Subcutaneous abdominal adipose tissue (tissue), 5 donors: ENCODE measurements at regions not wholly inside any gene's neighbourhood (a gene's known extent, or its start where the extent isn't known, plus 50 kb on each side); places are given as distances from the start of the nearest gene placed in this dataset.
"Not testable (repeated sequence)": the region's sequence is repeated elsewhere in the genome, so short reads cannot be mapped to it uniquely, and the experiment has no call there.

Experiments
- H3K27ac ChIP-seq: one replicate; pipeline ENCODE4 v1.7.0; 2013; ENCODE audit warnings: low read depth, mild to moderate bottlenecking, inconsistent platforms, low read length, moderate library complexity
- H3K27me3 ChIP-seq, 5 donors: one replicate each; pipeline ENCODE4 v1.7.0; 2013; ENCODE audit warnings: low read length in 5 of 5, inconsistent platforms in 1 of 5; ENCODE audit not compliant: control insufficient read depth in 5 of 5, insufficient read depth in 4 of 5
- H3K36me3 ChIP-seq, 5 donors: one replicate each; pipeline ENCODE4 v1.7.0; 2013; ENCODE audit warnings: low read length in 5 of 5; ENCODE audit not compliant: control insufficient read depth in 5 of 5, insufficient read depth in 5 of 5
- H3K4me1 ChIP-seq, 5 donors: one replicate each; pipeline ENCODE4 v1.7.0; 2013; ENCODE audit warnings: low read length in 5 of 5, mild to moderate bottlenecking in 3 of 5, moderate library complexity in 1 of 5; ENCODE audit not compliant: control insufficient read depth in 5 of 5, insufficient read depth in 5 of 5
- H3K4me3 ChIP-seq, 5 donors: one replicate each; pipeline ENCODE4 v1.7.0; 2013; ENCODE audit warnings: low read length in 5 of 5, low read depth in 1 of 5
- H3K9ac ChIP-seq, 5 donors: one replicate each; pipeline ENCODE4 v1.7.0; 2013; ENCODE audit warnings: low read length in 5 of 5, mild to moderate bottlenecking in 4 of 5, moderate library complexity in 3 of 5
- H3K9me3 ChIP-seq, 5 donors: one replicate each; pipeline ENCODE4 v1.7.0; 2013; ENCODE audit warnings: low read length in 5 of 5; ENCODE audit not compliant: control insufficient read depth in 5 of 5
- donor health status: healthy.
- donor health status: healthy.
- donor health status: healthy.
- donor health status: healthy.
- donor health status: healthy.

DNA sequence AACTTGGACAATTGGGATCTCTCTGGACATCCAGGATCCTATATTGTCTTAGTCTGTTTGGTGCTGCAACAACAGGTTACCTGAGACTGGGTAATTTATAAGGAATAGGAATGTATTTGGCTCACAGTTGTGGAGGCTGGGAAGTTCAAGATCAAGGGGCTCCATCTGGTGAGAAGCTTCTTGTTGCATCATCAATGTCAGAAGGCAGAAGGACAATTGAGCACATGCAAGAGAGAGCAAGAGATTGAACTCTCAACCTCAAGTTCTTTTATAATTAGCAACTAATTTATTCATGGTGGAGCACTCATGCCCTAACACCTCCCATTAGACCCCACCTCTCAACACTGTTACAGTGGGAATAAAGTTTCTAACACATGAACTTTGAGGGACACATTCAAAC, 124.7 kb upstream of the ETV3 start:
- Histone ChIP-seq H3K9ac (no peak overlapping the region), H3K27me3 (peaks cover 0 to 4% (median 0%) of the 10 kb centered on the region in 5 donors), H3K4me1 (no peaks in the 10 kb centered on the region), H3K9me3 (peaks cover 0 to 3% (median 0%) of the 10 kb centered on the region in 5 donors), H3K27ac (no peak overlapping the region), H3K36me3 (no peaks in the 10 kb centered on the region), H3K4me3 (no peak overlapping the region)

DNA sequence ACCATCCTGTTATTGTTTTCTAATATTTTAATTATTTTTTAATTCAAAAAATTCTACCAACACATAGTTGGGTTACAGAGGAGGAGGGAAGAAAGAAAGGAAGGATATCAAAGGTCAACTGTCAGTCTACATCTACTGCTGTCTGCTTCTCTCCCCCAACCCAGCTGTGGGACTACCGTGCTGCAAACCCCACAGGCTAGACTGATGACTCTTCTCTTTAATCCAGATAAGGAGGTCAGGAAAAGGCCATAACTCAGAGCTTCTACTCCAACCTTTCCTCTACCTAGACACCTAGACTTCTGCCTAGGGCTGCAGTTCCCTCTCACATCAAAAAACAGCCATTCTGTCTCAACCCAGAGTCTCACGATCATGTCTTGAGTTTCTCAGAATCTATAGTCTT, 124.2 kb upstream of the ETV3 start:
- H3K4me3 ChIP-seq = no peak overlapping the region
- no peaks in the 10 kb centered on the region for H3K36me3 ChIP-seq
- no peaks in the 10 kb centered on the region for H3K4me1 ChIP-seq
- H3K27ac ChIP-seq = no peak overlapping the region
- no peaks in the 10 kb centered on the region for H3K27me3 ChIP-seq
- H3K9ac ChIP-seq = no peak overlapping the region
- H3K9me3 ChIP-seq = peaks cover 0 to 3% (median 0%) of the 10 kb centered on the region in 5 donors

DNA sequence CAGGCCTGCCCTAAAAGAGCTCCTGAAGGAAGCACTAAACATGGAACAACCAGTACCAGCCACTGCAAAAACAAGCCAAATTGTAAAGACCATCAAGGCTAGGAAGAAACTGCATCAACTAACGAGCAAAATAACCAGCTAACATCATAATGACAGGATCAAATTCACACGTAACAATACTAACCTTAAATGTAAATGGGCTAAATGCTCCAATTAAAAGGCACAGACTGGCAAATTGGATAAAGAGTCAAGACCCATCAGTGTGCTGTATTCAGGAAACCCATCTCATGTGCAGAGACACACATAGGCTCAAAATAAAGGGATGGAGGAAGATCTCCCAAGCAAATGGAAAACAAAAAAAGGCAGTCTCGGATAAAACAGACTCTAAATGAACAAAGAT, 117.7 kb upstream of the ETV3 start:
- H3K27me3 ChIP-seq, H3K36me3 ChIP-seq, H3K9ac ChIP-seq, H3K27ac ChIP-seq, H3K4me1 ChIP-seq, H3K9me3 ChIP-seq, H3K4me3 ChIP-seq: not testable (repeated sequence)

DNA sequence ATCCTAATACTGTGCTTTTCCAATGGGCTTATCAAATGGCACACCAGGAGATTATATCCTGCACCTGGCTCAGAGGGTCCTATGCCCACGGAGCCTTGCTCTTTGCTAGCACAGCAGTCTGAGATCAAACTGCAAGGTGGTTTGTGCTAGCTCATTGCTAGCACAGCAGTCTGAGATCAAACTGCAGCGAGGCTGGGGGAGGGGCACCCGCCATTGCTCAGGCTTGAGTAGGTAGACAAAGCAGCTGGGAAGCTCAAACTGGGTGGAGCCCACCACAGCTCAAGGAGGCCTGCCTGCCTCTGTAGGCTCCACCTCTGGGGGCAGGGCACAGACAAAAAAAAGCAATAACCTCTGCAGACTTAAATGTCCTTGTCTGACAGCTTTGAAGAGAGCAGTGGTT, 116.0 kb upstream of the ETV3 start:
- H3K9ac ChIP-seq, H3K4me3 ChIP-seq, H3K27ac ChIP-seq, H3K36me3 ChIP-seq, H3K9me3 ChIP-seq, H3K4me1 ChIP-seq, H3K27me3 ChIP-seq: not testable (repeated sequence)

DNA sequence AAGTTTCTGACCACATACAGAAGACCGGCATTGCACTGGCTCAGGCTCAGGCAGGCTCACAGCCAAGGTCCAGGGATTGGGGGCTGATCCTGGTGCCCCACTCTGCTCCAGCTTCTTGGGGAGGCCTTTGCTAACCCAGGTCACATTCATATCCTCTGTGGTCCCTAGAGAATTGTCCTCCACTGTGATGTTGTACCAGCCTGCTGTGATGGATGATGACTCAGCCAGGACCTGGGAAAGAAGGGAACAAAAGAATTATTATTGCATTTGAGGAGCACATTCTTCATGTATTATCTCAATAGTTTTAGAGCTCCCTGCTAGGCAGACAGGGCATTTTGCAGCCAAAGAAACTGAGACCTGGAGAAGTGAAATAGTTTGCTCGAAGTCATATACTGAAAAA, 114.3 kb upstream of the ETV3 start:
- no peak overlapping the region for H3K9ac ChIP-seq
- no peaks in the 10 kb centered on the region for H3K4me1 ChIP-seq
- peaks cover 0 to 6% (median 2%) of the 10 kb centered on the region in 5 donors for H3K9me3 ChIP-seq
- H3K36me3 ChIP-seq = no peaks in the 10 kb centered on the region
- H3K4me3 ChIP-seq = no peak overlapping the region
- no peak overlapping the region for H3K27ac ChIP-seq
- H3K27me3 ChIP-seq = peaks cover 0 to 3% (median 0%) of the 10 kb centered on the region in 5 donors

DNA sequence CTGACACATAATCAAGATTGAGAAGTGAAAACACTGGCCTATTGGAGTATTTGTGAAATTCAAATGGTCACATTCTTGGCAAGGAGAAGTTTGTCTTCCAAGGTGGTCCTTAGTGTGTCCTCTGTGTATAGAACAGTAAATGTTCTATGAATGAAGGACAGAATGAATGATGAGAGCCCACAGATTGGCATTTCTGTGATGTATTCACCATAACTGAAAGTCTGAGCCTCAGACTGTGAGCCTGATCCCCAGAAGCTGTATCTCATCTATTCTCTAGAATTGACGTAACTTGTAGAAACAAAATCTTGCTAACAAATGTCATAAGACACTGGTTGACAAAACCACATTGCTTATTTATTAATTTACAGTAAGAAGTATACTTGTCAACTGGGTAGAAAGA, 111.5 kb upstream of the ETV3 start:
- H3K9me3 ChIP-seq = peaks cover 0 to 6% (median 3%) of the 10 kb centered on the region in 5 donors
- H3K4me1 ChIP-seq = no peaks in the 10 kb centered on the region
- H3K27me3 ChIP-seq = peaks cover 0 to 6% (median 3%) of the 10 kb centered on the region in 5 donors
- H3K4me3 ChIP-seq = no peak overlapping the region
- H3K27ac ChIP-seq = no peak overlapping the region
- no peak overlapping the region for H3K9ac ChIP-seq
- H3K36me3 ChIP-seq = no peaks in the 10 kb centered on the region

DNA sequence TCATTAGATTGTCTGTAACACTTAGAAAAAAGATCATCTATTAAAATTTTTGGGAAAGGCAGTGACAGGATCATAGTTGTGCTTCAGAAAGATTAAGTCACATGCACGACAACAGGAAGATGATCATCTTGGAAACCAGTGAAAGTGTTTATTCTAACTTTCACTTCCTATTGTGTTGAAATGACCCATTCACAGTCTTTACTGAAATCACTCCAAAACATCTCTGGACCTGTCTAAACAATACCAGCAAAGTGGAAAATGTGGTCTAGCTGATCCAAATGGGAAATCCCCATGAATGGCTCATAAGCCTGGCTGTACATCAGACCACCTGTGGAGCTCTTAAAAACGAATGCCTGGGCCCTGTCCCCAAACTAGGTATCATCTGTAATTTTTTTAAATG, 111.1 kb upstream of the ETV3 start:
- Histone ChIP-seq H3K4me1 (no peaks in the 10 kb centered on the region), H3K9ac (no peak overlapping the region), H3K9me3 (peaks cover 0 to 6% (median 3%) of the 10 kb centered on the region in 5 donors), H3K27me3 (peaks cover 0 to 6% (median 3%) of the 10 kb centered on the region in 5 donors), H3K27ac (no peak overlapping the region), H3K36me3 (no peaks in the 10 kb centered on the region), H3K4me3 (no peak overlapping the region)

DNA sequence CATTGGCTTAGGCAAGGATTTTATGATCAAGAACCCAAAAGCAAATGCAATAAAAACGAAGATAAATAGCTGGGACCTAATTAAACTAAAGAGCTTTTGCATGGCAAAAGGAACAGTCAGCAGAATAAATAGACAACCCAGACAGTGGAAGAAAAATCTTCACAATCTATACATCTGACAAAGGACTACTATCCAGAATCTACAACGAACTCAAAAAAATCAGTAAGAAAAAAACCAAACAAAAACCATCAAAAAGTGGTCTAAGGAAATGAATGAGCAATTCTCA, 109.5 kb upstream of the ETV3 start:
- not testable (repeated sequence) for H3K4me3 ChIP-seq, H3K36me3 ChIP-seq, H3K27me3 ChIP-seq, H3K27ac ChIP-seq, H3K9ac ChIP-seq, H3K4me1 ChIP-seq, H3K9me3 ChIP-seq

DNA sequence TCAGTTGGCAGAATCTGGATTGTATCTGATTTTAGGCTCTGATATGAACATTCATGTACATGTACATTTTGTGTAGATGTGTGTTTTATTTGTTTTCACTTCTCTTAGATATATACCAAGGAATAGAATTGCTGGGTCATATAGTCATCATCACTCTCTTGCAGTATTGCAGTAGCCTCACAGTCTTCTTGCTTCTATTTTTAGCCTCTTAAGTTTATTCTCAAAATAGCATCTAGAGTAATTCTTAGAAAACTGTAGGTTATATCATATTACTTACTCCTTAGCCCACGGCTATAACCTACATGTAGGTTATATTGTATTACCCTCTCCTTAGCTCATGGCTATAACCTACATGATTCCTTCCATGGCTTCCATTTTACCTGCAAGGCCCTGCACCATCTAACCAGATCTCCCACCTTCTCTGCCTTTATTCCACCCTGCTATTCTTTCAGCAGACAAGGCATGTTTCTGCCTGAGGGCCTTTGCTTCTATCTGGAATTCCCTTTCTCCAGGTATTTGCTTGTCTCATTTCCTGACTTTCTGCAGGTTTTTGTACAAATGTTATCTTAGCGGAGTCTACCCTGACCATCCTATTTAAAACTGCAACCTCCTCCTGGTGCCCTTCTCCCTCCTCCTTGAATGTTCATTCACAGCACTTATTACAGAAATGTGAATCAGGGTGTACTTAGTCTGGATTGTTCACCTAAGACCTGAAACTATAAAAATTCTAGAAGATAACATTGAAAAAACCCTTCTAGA, 109.0 kb upstream of the ETV3 start:
- H3K27ac ChIP-seq = no peak overlapping the region
- no peaks in the 10 kb centered on the region for H3K36me3 ChIP-seq
- peaks cover 0 to 6% (median under 1%) of the 10 kb centered on the region in 5 donors for H3K27me3 ChIP-seq
- H3K4me1 ChIP-seq = no peaks in the 10 kb centered on the region
- no peak overlapping the region for H3K9ac ChIP-seq
- peaks cover 0 to 3% (median 0%) of the 10 kb centered on the region in 5 donors for H3K9me3 ChIP-seq
- no peak overlapping the region for H3K4me3 ChIP-seq

DNA sequence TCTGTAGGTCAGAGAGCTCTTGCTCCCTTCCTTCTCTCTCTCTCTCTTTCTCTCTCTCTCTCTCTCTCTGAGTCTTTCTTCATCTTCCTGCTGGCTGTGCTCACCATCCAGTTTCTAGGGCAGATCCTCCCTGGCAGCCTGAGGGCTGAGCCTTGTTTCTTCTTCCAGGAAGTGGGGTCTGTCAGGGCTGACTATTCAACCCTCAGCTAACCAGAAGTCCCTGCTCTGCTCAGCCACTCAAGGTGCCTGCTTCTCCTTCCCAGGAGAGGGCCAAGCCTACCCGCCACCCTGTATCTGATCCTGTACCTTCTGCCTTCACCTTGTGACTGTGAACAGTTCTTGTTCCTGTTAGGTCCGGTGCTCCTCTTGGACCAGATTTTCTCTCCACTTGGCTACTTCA, 107.6 kb upstream of the ETV3 start:
- Histone ChIP-seq H3K27me3 (peaks cover 0 to 6% (median 0%) of the 10 kb centered on the region in 5 donors), H3K27ac (no peak overlapping the region), H3K9me3 (peaks cover 0 to 3% (median 0%) of the 10 kb centered on the region in 5 donors), H3K9ac (no peak overlapping the region), H3K36me3 (no peaks in the 10 kb centered on the region), H3K4me3 (no peak overlapping the region), H3K4me1 (no peaks in the 10 kb centered on the region)

DNA sequence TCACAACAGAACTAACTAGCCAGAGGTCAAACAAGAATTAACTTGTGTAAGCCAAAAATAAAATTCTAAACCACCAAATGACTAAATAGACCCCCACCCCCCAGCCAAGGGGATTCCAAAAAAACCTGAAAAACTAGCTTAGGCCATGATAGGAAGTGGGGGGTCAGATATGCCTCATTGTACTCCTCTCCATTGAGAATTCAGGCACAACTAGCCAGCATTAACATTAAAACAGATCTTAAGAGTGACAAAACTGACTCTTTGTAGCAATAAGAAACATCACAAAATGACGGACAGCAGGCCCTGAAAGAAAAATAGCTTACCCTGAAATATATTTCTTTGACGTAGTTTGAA, 103.0 kb upstream of the ETV3 start:
- Histone ChIP-seq H3K4me3 (no peak overlapping the region), H3K9me3 (peaks cover 0 to 3% (median 0%) of the 10 kb centered on the region in 5 donors), H3K9ac (no peak overlapping the region), H3K27me3 (peaks cover 0 to 6% (median 4%) of the 10 kb centered on the region in 5 donors), H3K4me1 (no peaks in the 10 kb centered on the region), H3K27ac (no peak overlapping the region), H3K36me3 (no peaks in the 10 kb centered on the region)
